Calu3 (cell line): ENCODE measurements at regions not wholly inside any gene's neighbourhood (a gene's known extent, or its start where the extent isn't known, plus 50 kb on each side); places are given as distances from the start of the nearest gene placed in this dataset.

ENCODE experiments used
- BruUV-seq: library from RNA; stranded (reverse); fragments of 400-500 nt; replicated peaks from 2 replicates; lab custom pipeline; 2021; lab: Mats Ljungman, UMichigan
- CTCF ChIA-PET: fragments of 300-600 bp; sonication (Branson Sonifier 250); formaldehyde crosslinking; loops from one replicate; lab custom pipeline; 2022; ENCODE audit warnings: antibody characterized with exemption; lab: Charles Lee
- DNase-seq: peaks from one replicate; pipeline ENCODE4 v3.0.0; 2022
- H3K27ac Mint-ChIP-seq: one replicate; pipeline ENCODE4 v1.8.0; 2022; ENCODE audit warnings: mixed read lengths; ENCODE audit not compliant: unreplicated experiment
- H3K27me3 Mint-ChIP-seq: one replicate; pipeline ENCODE4 v1.8.0; 2022; ENCODE audit warnings: mixed read lengths; ENCODE audit not compliant: unreplicated experiment
- H3K36me3 Mint-ChIP-seq: one replicate; pipeline ENCODE4 v1.8.0; 2022; ENCODE audit warnings: mild to moderate bottlenecking, moderate library complexity, mixed read lengths; ENCODE audit not compliant: insufficient read depth, unreplicated experiment
- H3K4me1 Mint-ChIP-seq: one replicate; pipeline ENCODE4 v1.8.0; 2022; ENCODE audit warnings: mild to moderate bottlenecking, low read depth, mixed read lengths; ENCODE audit not compliant: unreplicated experiment
- H3K4me3 Mint-ChIP-seq: one replicate; pipeline ENCODE4 v1.8.0; 2022; ENCODE audit warnings: mild to moderate bottlenecking, low read depth, moderate library complexity, mixed read lengths; ENCODE audit not compliant: unreplicated experiment
- H3K9me3 Mint-ChIP-seq: one replicate; pipeline ENCODE4 v1.8.0; 2022; ENCODE audit warnings: low read depth, mixed read lengths; ENCODE audit not compliant: unreplicated experiment
- CTCF ChIP-seq: fragments of 200-600 bp; IDR thresholded peaks from one replicate; pipeline ENCODE4 v1.8.0; 2022; ENCODE audit warnings: antibody characterized with exemption; ENCODE audit not compliant: unreplicated experiment
- intact Hi-C: fragments of 100-400 bp; cut with micrococcal nuclease; formaldehyde crosslinking; loops from one replicate; pipeline ENCODE4 v1.10.0; 2022; ENCODE audit not compliant: unreplicated experiment

DNA sequence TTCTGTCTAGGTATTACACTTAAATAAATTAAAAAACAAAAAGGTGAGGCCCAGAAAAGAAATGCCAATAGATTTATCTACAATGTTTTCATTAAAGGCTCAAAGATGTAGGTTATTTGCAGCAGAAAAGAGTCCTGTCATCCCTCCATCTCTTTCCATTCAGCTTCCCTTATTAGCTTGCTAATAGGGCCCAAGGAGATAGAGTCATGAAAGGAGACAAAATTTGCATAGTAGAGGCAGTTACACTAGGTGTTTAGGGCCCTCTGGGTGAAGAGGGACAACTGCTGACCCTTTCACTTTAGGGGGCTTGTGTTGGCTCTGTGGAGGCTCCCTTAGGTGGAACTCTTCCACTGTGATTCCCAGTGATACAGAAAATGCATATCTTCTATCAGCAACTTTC, 58.4 kb upstream of the TACR3 start:
- DNase-seq = no peak
- no peak for TF ChIP-seq CTCF
- no peaks in the 10 kb centered on the region for H3K9me3 Mint-ChIP-seq
- no peak overlapping the region for H3K4me3 Mint-ChIP-seq
- no peaks in the 10 kb centered on the region for H3K4me1 Mint-ChIP-seq
- no peaks in the 10 kb centered on the region for H3K36me3 Mint-ChIP-seq
- no peaks in the 10 kb centered on the region for H3K27me3 Mint-ChIP-seq
- no TSS peak for BruUV-seq
- CTCF ChIA-PET = no interaction called here
- intact Hi-C loops = no loop called here
- no peak overlapping the region for H3K27ac Mint-ChIP-seq

DNA sequence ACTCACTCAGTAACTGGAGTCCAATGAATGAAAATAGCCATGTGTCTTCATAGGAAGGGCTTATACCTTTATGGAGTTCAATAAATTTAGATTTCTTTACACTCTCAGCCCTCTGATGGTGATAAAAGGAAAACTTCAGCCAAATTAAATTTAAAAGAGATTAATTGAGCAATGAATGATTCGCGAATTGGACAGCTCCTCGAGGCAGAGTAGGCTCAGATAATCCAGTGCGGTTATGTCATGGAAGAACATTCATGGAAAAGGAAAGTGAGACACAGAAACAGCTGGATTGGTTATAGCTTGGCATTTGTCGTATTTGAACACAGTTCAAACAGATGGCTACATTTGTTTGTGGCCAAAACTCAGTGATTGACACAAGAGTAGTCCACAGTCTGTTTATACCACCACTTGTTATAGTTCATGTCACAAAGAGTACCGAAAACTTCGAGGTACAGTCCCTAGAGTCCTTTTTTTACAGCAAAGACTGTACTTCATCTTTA, 54.6 kb upstream of the TACR3 start:
- no peak overlapping the region for H3K27ac Mint-ChIP-seq
- CTCF ChIA-PET = no interaction called here
- no peak for DNase-seq
- H3K36me3 Mint-ChIP-seq = no peaks in the 10 kb centered on the region
- H3K4me1 Mint-ChIP-seq = no peaks in the 10 kb centered on the region
- H3K9me3 Mint-ChIP-seq = no peaks in the 10 kb centered on the region
- no peak overlapping the region for H3K4me3 Mint-ChIP-seq
- intact Hi-C loops = no loop called here
- BruUV-seq = no TSS peak
- no peak for TF ChIP-seq CTCF
- no peaks in the 10 kb centered on the region for H3K27me3 Mint-ChIP-seq

GRCh38 chr4:103773691-103774231, 54.0 kb upstream of the TACR3 start:
- H3K27ac Mint-ChIP-seq = no peak overlapping the region
- BruUV-seq = no TSS peak
- H3K27me3 Mint-ChIP-seq = no peaks in the 10 kb centered on the region
- H3K4me1 Mint-ChIP-seq = no peaks in the 10 kb centered on the region
- intact Hi-C loops = no loop called here
- no peaks in the 10 kb centered on the region for H3K9me3 Mint-ChIP-seq
- H3K36me3 Mint-ChIP-seq = no peaks in the 10 kb centered on the region
- TF ChIP-seq CTCF = no peak
- DNase-seq = no peak
- CTCF ChIA-PET = no interaction called here
- no peak overlapping the region for H3K4me3 Mint-ChIP-seq
